ENCODE measurements at regions not wholly inside any gene's neighbourhood (a gene's known extent, or its start where the extent isn't known, plus 50 kb on each side); places are given as distances from the start of the nearest gene placed in this dataset.

- TF ChIP-seq, protein P1, sequence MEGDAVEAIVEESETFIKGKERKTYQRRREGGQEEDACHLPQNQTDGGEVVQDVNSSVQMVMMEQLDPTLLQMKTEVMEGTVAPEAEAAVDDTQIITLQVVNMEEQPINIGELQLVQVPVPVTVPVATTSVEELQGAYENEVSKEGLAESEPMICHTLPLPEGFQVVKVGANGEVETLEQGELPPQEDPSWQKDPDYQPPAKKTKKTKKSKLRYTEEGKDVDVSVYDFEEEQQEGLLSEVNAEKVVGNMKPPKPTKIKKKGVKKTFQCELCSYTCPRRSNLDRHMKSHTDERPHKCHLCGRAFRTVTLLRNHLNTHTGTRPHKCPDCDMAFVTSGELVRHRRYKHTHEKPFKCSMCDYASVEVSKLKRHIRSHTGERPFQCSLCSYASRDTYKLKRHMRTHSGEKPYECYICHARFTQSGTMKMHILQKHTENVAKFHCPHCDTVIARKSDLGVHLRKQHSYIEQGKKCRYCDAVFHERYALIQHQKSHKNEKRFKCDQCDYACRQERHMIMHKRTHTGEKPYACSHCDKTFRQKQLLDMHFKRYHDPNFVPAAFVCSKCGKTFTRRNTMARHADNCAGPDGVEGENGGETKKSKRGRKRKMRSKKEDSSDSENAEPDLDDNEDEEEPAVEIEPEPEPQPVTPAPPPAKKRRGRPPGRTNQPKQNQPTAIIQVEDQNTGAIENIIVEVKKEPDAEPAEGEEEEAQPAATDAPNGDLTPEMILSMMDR (IDR thresholded peaks at IDR 0.05 in 2 of 3, conservative IDR thresholded peaks at IDR 0.05 in 1 of 3; ENCODE audit: control insufficient read depth in 2 of 3, extremely low read depth in 1 of 3, insufficient read depth in 1 of 3, low read depth in 3 of 3, low read length in 3 of 3): no peak
- TF ChIP-seq KAT2A (conservative IDR thresholded peaks at IDR 0.05; ENCODE audit: control insufficient read depth, low read depth, low read length) (no peak), ZNF622 (IDR thresholded peaks at IDR 0.05) (no peak), ATF7 (IDR thresholded peaks at IDR 0.05; ENCODE audit: low read depth) (peak; percentile 91), ZBTB4 (CRISPR knock-in tag; IDR thresholded peaks at IDR 0.05) (no peak), FOXK2 (IDR thresholded peaks at IDR 0.05) (no peak), NRF1 (conservative IDR thresholded peaks at IDR 0.05; ENCODE audit: low read depth, low read length) (no peak), NFIC (IDR thresholded peaks at IDR 0.05; ENCODE audit: low read depth, low read length) (peak; percentile 100), SMARCA5 (IDR thresholded peaks at IDR 0.05) (peak; percentile 79), RUNX3 (IDR thresholded peaks at IDR 0.05; ENCODE audit: low read length) (peak; percentile 99), KDM1A (IDR thresholded peaks at IDR 0.05; ENCODE audit: borderline replicate concordance) (no peak), IKZF2 (IDR thresholded peaks at IDR 0.05) (peak; percentile 82 to 84), SP1 (IDR thresholded peaks at IDR 0.05; ENCODE audit: low read depth, low read length) (no peak), BCL3 (IDR thresholded peaks at IDR 0.05; ENCODE audit: borderline replicate concordance, insufficient read depth, low read depth, low read length, poor library complexity, severe bottlenecking) (peak; percentile 75)
- TF ChIP-seq, protein P2, sequence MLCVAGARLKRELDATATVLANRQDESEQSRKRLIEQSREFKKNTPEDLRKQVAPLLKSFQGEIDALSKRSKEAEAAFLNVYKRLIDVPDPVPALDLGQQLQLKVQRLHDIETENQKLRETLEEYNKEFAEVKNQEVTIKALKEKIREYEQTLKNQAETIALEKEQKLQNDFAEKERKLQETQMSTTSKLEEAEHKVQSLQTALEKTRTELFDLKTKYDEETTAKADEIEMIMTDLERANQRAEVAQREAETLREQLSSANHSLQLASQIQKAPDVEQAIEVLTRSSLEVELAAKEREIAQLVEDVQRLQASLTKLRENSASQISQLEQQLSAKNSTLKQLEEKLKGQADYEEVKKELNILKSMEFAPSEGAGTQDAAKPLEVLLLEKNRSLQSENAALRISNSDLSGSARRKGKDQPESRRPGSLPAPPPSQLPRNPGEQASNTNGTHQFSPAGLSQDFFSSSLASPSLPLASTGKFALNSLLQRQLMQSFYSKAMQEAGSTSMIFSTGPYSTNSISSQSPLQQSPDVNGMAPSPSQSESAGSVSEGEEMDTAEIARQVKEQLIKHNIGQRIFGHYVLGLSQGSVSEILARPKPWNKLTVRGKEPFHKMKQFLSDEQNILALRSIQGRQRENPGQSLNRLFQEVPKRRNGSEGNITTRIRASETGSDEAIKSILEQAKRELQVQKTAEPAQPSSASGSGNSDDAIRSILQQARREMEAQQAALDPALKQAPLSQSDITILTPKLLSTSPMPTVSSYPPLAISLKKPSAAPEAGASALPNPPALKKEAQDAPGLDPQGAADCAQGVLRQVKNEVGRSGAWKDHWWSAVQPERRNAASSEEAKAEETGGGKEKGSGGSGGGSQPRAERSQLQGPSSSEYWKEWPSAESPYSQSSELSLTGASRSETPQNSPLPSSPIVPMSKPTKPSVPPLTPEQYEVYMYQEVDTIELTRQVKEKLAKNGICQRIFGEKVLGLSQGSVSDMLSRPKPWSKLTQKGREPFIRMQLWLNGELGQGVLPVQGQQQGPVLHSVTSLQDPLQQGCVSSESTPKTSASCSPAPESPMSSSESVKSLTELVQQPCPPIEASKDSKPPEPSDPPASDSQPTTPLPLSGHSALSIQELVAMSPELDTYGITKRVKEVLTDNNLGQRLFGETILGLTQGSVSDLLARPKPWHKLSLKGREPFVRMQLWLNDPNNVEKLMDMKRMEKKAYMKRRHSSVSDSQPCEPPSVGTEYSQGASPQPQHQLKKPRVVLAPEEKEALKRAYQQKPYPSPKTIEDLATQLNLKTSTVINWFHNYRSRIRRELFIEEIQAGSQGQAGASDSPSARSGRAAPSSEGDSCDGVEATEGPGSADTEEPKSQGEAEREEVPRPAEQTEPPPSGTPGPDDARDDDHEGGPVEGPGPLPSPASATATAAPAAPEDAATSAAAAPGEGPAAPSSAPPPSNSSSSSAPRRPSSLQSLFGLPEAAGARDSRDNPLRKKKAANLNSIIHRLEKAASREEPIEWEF (IDR thresholded peaks at IDR 0.05; ENCODE audit: insufficient replicate concordance, low read depth, low read length): peak; percentile 75
- TF ChIP-seq, protein P3, sequence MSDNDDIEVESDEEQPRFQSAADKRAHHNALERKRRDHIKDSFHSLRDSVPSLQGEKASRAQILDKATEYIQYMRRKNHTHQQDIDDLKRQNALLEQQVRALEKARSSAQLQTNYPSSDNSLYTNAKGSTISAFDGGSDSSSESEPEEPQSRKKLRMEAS (IDR thresholded peaks at IDR 0.05; ENCODE audit: low read depth, low read length): no peak
Observed at GRCh38 chr1:101178688-101179491, 57.9 kb upstream of the S1PR1 start (continued).
